ENCODE measurements at regions not wholly inside any gene's neighbourhood (a gene's known extent, or its start where the extent isn't known, plus 50 kb on each side); places are given as distances from the start of the nearest gene placed in this dataset.

DNA sequence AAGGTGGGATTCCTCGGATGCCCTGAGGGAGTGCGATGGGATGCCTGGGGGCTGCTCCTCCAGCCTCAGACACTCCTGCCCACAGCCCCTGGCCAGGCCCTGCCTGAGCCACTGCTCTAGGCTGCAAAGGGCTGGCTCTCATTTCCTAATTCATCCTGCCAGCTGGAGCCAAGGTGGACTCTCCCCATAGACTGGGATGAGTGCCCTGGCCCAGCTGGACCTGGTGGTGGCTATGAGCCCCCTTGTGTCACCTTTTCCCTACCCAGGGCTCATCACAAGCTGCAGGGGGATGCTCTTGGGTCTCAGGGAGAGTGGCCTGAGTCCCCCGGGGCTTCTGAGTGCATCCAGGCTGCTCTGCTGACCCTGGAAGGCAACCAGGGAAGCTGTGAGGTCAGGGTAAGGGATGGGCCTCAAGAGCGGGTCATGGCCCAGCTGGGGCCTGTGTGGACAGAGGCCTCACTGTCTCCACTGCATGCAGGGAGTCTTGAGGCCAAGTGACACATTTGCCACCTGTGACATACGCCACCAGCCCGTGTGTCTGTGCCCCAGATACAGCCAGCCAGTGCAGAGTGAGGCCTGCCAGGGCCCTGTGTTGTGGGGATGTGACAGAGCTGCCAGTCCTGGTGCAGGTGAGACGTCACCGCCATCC is 102.7 kb upstream of the IER5L start:
- TF ChIP-seq, protein P1, sequence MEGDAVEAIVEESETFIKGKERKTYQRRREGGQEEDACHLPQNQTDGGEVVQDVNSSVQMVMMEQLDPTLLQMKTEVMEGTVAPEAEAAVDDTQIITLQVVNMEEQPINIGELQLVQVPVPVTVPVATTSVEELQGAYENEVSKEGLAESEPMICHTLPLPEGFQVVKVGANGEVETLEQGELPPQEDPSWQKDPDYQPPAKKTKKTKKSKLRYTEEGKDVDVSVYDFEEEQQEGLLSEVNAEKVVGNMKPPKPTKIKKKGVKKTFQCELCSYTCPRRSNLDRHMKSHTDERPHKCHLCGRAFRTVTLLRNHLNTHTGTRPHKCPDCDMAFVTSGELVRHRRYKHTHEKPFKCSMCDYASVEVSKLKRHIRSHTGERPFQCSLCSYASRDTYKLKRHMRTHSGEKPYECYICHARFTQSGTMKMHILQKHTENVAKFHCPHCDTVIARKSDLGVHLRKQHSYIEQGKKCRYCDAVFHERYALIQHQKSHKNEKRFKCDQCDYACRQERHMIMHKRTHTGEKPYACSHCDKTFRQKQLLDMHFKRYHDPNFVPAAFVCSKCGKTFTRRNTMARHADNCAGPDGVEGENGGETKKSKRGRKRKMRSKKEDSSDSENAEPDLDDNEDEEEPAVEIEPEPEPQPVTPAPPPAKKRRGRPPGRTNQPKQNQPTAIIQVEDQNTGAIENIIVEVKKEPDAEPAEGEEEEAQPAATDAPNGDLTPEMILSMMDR (IDR thresholded peaks at IDR 0.05) = no peak
- TF ChIP-seq ZFX (IDR thresholded peaks at IDR 0.05; ENCODE audit: borderline replicate concordance) = no peak
- H3K27ac ChIP-seq = no peak overlapping the region

GRCh38 chr9:129280236-129280622 is 102.2 kb upstream of the IER5L start:
- TF ChIP-seq ZFX (IDR thresholded peaks at IDR 0.05; ENCODE audit: borderline replicate concordance) = no peak
- TF ChIP-seq, protein P1 (IDR thresholded peaks at IDR 0.05) = no peak
- H3K27ac ChIP-seq = no peak overlapping the region

DNA sequence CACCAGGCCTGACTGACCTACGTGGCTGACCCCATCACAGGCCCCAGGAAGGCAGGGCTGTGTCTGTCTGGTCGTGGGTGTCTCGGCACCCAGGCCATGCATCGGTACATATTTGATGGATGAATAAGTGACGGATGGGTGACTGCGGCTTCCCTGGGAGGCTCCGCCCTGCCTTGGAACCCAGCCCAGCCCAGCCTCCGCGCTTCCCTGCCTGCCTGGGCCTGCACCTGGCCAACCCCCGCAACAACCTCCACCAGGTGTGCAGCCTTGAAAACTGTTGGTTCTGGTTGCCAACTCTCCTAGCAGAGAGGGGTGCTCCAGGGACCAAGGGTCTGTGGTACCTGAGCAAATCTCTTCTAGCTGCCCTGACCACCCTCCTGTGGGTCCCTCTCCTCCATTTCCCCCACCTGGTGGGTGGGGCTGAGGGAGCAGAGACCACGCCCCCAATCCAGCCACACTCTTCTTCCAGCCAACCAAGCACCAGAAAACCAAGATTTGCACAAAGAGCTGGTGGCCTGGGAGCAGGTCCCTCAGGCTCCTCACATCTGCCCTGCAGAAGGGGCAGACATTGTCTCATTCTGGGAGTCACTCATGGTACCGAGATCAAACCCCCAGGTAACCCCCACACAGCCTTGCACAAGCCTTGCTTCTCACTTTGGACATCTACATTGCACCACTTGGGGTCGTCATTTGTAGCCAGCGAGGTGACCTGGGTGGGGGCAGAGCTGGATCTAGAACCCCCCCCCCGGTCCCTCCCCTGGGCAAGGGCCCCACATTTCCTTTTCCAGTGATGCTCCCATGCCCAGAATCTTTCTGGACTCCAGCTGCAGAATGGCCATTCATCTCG is 100.6 kb upstream of the IER5L start:
- peak overlapping the region; percentile 26; the same call in 1 of the 2 replicates for H3K27ac ChIP-seq
- no peak for TF ChIP-seq ZFX (IDR thresholded peaks at IDR 0.05; ENCODE audit: borderline replicate concordance)
- TF ChIP-seq, protein P1 (IDR thresholded peaks at IDR 0.05) = no peak

DNA sequence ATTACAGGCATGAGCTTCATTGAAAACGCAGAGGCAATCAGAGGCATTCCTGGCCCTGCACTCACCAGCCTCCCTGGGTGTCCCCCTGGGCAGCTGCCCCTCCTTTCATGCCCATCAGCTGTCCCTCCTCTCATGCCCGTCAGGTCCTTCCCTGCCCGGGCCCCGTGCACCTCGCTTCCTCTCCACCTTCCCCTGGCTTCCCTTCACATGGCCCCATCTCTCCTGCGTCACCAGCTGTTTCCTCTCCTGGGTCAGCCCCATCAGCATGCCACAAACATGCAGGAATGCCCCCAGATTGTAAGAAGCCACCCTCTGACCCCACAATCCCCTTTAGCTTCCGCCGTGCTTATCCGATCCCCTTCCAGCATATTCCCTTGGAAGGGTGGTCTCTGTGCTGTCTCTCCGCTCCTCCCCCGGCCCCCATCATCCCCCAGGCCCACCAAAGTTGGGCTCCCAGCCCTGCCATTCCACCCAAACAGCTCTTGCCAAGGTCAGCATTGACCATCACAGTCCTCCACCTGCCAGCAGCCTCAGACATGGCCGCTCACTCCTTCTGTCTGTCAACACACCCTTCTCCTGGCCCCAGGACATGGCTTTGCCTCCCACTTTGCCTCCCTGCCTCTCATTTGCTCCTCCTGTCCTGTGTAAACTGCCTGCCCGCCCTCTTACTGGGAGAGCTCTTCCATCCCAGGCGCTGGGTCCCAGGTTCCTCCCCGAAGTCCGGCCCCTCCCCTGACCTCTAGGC is 98.6 kb upstream of the IER5L start:
- H3K27ac ChIP-seq = no peak overlapping the region
- TF ChIP-seq, protein P1 (IDR thresholded peaks at IDR 0.05) = no peak
- TF ChIP-seq ZFX (IDR thresholded peaks at IDR 0.05; ENCODE audit: borderline replicate concordance) = no peak

GRCh38 chr9:129275626-129276247 is 97.7 kb upstream of the IER5L start:
- TF ChIP-seq ZFX (IDR thresholded peaks at IDR 0.05; ENCODE audit: borderline replicate concordance) = no peak
- TF ChIP-seq, protein P1 (IDR thresholded peaks at IDR 0.05) = no peak
- no peak overlapping the region for H3K27ac ChIP-seq

DNA sequence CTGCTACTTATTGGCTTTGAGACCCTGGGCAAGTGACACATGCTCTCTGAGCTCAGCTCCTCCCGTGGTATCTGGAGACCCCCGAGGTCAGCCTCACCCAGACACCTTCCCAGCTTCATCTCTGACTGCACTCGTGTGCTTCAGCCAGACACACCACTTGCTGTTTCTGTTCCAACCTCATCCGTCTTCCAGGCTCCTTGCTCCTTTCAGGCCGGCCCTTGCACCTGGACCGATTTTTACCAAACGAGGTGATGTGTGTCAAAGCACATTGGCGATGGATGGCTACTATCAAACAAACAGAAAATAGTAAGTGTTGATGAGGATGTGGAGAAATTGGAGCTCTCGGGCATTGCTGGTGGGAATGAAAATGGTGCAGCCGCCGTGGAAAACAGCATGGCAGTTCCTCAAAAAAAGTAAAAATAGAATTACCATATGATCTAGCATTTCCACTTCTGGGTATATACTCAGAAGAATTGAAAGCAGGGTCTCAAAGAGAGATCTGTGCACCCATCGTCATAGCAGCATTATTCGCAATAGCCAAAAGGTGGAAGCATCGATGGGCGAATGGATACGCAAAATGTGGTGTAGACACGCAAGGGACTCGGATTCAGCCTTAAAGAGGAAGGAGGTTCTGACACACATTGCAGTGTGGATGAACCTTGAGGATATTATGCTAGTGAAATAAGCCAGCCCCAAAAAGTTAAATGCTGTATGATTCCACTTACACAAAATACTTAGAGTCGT is 96.1 kb upstream of the IER5L start:
- no peak overlapping the region for H3K27ac ChIP-seq
- TF ChIP-seq, protein P1 (IDR thresholded peaks at IDR 0.05) = no peak
- TF ChIP-seq ZFX (IDR thresholded peaks at IDR 0.05; ENCODE audit: borderline replicate concordance) = no peak

Data from 22Rv1 (cell line).